GM20000 (cell line): ENCODE measurements at regions not wholly inside any gene's neighbourhood (a gene's known extent, or its start where the extent isn't known, plus 50 kb on each side); places are given as distances from the start of the nearest gene placed in this dataset.

Experiments used
- DNase-seq: peaks from one replicate; pipeline ENCODE4 v3.0.0; 2012; ENCODE audit warnings: low spot score
- TF ChIP-seq, protein P1 (sequence below): IDR thresholded peaks from 2 replicates; pipeline ENCODE4 v1.5.1; 2012; ENCODE audit warnings: mild to moderate bottlenecking, control low read depth; ENCODE audit errors: extremely low read depth, missing control alignments

DNA sequence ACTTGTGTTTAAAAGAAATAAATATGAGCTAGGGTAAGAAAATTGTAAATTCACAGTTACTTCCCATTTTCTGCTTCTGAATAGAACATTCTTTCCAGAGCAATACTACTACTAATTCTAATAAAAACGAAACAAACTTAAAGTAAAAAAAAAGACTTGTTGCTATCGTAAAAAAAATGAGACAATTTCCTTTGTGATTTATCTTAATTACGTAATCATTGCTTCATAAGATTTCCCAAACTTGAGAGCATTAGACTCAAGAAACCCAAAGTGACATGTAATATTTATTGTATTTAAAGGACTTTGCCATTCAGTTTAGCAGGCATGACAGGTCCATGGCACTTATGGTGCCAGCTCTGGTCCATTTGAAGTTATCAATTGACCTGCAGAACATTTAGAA lies 153.8 kb downstream of the AQP4 start:
- DNase-seq = no peak
- TF ChIP-seq, protein P1, sequence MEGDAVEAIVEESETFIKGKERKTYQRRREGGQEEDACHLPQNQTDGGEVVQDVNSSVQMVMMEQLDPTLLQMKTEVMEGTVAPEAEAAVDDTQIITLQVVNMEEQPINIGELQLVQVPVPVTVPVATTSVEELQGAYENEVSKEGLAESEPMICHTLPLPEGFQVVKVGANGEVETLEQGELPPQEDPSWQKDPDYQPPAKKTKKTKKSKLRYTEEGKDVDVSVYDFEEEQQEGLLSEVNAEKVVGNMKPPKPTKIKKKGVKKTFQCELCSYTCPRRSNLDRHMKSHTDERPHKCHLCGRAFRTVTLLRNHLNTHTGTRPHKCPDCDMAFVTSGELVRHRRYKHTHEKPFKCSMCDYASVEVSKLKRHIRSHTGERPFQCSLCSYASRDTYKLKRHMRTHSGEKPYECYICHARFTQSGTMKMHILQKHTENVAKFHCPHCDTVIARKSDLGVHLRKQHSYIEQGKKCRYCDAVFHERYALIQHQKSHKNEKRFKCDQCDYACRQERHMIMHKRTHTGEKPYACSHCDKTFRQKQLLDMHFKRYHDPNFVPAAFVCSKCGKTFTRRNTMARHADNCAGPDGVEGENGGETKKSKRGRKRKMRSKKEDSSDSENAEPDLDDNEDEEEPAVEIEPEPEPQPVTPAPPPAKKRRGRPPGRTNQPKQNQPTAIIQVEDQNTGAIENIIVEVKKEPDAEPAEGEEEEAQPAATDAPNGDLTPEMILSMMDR = no peak

DNA sequence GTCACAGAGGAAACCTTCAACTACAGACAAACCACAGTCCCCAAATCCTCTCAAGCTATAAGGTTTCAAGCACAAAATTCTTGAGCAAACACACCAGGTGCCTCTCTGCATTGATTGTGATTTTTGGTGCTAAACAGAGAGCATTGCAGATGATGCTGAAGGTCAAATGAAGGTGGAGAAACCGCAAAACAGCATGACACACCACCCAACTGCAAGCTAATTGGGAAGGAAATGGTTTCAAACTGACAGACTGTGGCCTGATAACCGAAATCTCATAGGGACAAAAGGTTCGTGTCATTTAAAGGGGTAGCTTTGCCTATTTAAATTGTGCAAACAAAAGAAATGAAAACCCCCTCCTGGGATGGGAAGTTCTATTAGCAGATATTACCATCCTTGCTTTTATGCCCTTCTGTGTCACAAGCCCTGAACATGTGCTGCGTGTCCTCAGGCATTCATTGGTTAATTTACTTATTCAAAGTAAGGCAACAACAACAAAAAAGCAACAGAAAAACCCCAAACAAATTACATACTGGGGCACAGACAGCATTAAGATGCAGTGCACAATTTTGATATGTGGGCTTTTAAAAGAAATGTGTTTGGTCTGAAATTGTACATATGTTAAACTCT lies 154.9 kb downstream of the AQP4 start:
- peak; percentile 49 for DNase-seq
- TF ChIP-seq, protein P1 = no peak

DNA sequence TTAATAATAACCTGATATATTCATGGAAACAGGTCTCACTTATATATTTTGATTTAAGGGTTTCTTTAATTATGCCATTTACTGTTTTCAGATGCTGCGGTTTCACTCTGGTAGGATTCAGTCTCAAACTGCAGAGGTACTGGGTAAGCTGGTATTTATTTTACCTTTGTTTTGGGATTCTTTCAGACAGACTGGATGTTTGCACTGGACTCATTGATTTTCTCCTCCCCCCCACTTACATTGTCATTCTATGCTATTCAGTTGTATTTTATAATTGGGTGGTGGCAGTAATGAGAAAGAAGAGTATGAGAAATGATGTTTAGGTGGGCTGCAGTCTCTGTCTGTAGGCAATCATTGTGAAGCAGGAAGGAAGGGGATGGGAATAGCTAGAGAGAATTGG lies 155.6 kb downstream of the AQP4 start:
- TF ChIP-seq, protein P1 = no peak
- no peak for DNase-seq

DNA sequence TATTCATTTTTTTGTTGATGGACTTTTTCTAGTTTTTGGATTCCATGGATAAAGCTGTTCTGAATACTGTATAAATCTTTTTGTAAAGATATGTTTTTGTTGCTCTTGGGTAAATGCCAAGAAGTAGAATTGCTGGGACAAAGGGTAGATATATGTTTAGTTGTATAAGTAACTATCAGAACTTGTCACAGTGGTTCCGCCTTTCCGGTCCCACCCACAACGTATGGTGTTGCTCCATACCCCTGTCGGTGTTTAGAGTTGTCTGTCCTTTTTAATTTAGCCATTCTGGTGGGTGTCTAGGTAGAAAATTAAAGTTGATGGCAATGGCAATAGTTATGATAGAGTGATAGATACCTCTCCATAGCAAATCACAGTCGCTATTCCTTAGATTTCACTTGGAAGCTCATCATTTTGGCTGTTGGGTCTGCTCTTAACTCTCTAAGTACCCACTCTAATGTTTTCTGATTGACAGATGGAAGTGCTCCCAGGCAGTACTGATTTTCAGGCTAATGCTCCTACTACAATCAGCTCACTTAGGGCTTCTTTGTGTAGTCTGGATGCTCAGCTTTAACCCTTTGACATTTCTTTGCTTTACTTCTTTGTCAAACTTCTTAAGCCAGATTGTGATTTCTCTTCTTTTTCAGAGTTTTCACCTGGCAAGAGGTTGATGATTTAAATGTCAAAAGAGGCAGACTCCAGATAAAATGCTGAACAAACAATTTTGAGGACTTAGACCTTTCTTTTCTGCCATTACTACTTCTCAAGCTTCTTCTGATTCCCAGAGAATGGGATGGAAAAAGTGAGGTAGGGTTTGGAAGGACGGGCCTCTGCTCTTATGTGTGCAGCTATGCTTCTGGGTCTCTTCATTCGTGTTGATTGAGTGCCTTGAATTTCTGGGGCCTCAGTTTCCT lies 156.4 kb downstream of the AQP4 start:
- TF ChIP-seq, protein P1 = no peak
- DNase-seq = no peak

DNA sequence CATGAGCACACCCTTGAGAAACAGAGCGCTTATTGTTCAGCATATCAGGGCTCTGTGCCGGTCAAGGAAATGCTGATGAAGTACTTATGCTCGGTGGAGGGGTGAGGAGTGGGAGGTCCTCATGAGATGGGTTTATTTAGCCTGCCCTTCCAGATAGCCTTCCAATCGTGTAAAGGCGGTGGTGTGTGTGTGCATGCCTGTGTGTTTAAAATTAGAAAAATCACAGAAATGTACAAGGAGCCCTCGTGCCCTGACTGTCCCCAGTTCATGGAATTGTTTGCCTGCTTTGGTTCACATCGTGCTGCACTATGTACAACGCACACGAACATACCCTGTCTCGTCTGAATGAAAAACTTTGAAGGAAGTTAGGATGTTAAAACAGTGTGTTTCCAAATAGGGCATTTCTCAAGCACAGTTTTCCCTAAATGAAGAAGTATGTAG lies 158.6 kb downstream of the AQP4 start:
- no peak for DNase-seq
- TF ChIP-seq, protein P1 = no peak

DNA sequence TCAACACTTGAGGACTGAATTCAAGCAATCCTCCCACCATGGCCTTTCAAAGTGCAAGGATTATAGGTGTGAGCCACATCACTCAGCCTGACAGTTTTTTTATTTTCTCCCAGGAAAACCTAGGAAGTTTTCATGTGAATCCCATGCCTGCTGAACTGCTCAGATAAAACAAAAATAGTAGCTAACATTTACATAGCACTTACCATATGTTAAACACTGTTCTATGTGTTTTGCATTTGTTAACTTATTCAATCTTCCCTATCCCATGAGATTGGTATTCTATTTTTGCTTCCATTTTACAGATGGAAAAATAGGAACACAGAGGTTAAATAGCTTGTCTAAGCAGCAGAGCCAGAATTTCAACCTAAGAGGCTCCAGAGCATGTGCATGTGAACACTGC lies 157.4 kb upstream of the KCTD1 start:
- TF ChIP-seq, protein P1 = no peak

More for the DNA sequence above, 157.4 kb upstream of the KCTD1 start:
- DNase-seq = no peak
